ENCODE measurements at regions not wholly inside any gene's neighbourhood (a gene's known extent, or its start where the extent isn't known, plus 50 kb on each side); places are given as distances from the start of the nearest gene placed in this dataset.

- TF ChIP-seq, protein P1, sequence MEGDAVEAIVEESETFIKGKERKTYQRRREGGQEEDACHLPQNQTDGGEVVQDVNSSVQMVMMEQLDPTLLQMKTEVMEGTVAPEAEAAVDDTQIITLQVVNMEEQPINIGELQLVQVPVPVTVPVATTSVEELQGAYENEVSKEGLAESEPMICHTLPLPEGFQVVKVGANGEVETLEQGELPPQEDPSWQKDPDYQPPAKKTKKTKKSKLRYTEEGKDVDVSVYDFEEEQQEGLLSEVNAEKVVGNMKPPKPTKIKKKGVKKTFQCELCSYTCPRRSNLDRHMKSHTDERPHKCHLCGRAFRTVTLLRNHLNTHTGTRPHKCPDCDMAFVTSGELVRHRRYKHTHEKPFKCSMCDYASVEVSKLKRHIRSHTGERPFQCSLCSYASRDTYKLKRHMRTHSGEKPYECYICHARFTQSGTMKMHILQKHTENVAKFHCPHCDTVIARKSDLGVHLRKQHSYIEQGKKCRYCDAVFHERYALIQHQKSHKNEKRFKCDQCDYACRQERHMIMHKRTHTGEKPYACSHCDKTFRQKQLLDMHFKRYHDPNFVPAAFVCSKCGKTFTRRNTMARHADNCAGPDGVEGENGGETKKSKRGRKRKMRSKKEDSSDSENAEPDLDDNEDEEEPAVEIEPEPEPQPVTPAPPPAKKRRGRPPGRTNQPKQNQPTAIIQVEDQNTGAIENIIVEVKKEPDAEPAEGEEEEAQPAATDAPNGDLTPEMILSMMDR (IDR thresholded peaks at IDR 0.05), result no peak
- TF ChIP-seq TCF7L2 (IDR thresholded peaks at IDR 0.05; ENCODE audit: low read depth, low read length), result no peak
- no peak for TF ChIP-seq REST (IDR thresholded peaks at IDR 0.05; ENCODE audit: insufficient read depth in 1 of 2, low read depth in 2 of 2, low read length in 1 of 2)
Observed at GRCh38 chr1:37113285-37113997, 79.1 kb upstream of the GRIK3 start.
